Gastrocnemius medialis (tissue), 4 donors: ENCODE measurements at regions not wholly inside any gene's neighbourhood (a gene's known extent, or its start where the extent isn't known, plus 50 kb on each side); places are given as distances from the start of the nearest gene placed in this dataset.

ENCODE experiments used
- ATAC-seq, 2 donors: fragments of 150-250 bp; one replicate each; pipeline ENCODE4 v1.9.1; 2016
- DNase-seq, 2 donors: peaks; one replicate each; pipeline ENCODE4 v3.0.0-alpha.2; 2019
- H3K27ac ChIP-seq, 4 donors: fragments of 200-600 bp; sonication (generic); 1 replicate in 1 of 4; 2 replicates in 3 of 4; pipeline ENCODE4 v1.5.1; 2016 to 2018; ENCODE audit warnings: mild to moderate bottlenecking in 2 of 4, moderate library complexity in 1 of 4
- H3K27me3 ChIP-seq, 3 donors: fragments of 200-600 bp; sonication (generic) in 2 of 3; 1 replicate in 1 of 3; 2 replicates in 2 of 3; pipeline versions ENCODE4 v1.5.1 to v1.6.0; 2016 to 2019; ENCODE audit warnings: mild to moderate bottlenecking in 1 of 3, moderate library complexity in 1 of 3
- H3K36me3 ChIP-seq, 2 donors: fragments of 200-600 bp; sonication (generic) in 1 of 2; one replicate each; pipeline ENCODE4 v1.5.1; 2017 to 2018
- H3K4me1 ChIP-seq, 2 donors: fragments of 200-600 bp; sonication (generic) in 1 of 2; one replicate each; pipeline ENCODE4 v1.5.1; 2016 to 2017; ENCODE audit warnings: mild to moderate bottlenecking in 2 of 2
- H3K4me3 ChIP-seq, 4 donors: fragments of 200-600 bp; sonication (generic) in 3 of 4; 1 replicate in 1 of 4; 2 replicates in 3 of 4; pipeline ENCODE4 v1.5.1; 2016 to 2019; ENCODE audit warnings: mild to moderate bottlenecking in 2 of 4
- H3K9me3 ChIP-seq, 3 donors: fragments of 200-600 bp; sonication (generic) in 2 of 3; 1 replicate in 1 of 3; 2 replicates in 2 of 3; pipeline ENCODE4 v1.5.1; 2016 to 2019
- POLR2A ChIP-seq, 2 donors: fragments of 450-650 bp; IDR thresholded peaks; one replicate each; pipeline ENCODE4 v1.6.1; 2017; ENCODE audit warnings: antibody characterized with exemption in 2 of 2, mild to moderate bottlenecking in 2 of 2, moderate library complexity in 2 of 2
- in situ Hi-C, 4 donors: fragments of 200-750 bp; cut with MboI; loops; one replicate each; pipeline versions ENCODE4 v1.15.0 to v1.8.0; 2017; ENCODE audit warnings: low sequenced_read_pairs in 4 of 4
- intact Hi-C: fragments of 100-400 bp; cut with DNase I; formaldehyde crosslinking; loops from one replicate; pipeline ENCODE4 v1.15.1; 2023; ENCODE audit warnings: low total_unique reads
- TF ChIP-seq, protein P1 (sequence below), 5 experiments: fragments of 450-650 bp in 3 of 5; fragments of 200-600 bp in 2 of 5; sonication (generic) in 2 of 5; IDR thresholded peaks in 4 of 5; conservative IDR thresholded peaks in 1 of 5; 1 replicate in 4 of 5; 2 replicates in 1 of 5; pipeline ENCODE4 v1.5.1; 2016 to 2019; ENCODE audit warnings: antibody characterized with exemption in 5 of 5, mild to moderate bottlenecking in 3 of 5, moderate library complexity in 3 of 5

DNA sequence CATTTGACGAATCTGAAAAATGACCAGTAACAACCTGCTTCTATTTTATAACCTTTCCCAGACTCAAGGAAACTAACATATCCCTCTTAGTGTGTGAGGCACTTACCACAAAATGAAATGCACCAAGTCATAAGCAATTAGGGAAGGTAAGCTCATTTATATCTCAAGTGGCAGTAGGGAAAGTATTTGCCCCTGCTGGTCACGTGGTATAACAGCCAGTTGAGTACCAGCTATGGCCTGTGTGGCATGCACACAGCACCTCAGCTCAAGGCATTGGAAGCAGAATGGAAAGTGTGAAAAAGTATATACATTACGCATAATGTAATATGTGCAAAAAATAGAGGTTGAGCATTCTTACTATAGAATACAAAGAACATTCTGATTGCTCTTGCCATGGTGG is 178.3 kb upstream of the GYPA start:
- H3K4me3 ChIP-seq: no peak overlapping the region
- no peak overlapping the region for H3K27ac ChIP-seq
- no peaks in the 10 kb centered on the region for H3K36me3 ChIP-seq
- no peaks in the 10 kb centered on the region for H3K9me3 ChIP-seq
- TF ChIP-seq, protein P1, sequence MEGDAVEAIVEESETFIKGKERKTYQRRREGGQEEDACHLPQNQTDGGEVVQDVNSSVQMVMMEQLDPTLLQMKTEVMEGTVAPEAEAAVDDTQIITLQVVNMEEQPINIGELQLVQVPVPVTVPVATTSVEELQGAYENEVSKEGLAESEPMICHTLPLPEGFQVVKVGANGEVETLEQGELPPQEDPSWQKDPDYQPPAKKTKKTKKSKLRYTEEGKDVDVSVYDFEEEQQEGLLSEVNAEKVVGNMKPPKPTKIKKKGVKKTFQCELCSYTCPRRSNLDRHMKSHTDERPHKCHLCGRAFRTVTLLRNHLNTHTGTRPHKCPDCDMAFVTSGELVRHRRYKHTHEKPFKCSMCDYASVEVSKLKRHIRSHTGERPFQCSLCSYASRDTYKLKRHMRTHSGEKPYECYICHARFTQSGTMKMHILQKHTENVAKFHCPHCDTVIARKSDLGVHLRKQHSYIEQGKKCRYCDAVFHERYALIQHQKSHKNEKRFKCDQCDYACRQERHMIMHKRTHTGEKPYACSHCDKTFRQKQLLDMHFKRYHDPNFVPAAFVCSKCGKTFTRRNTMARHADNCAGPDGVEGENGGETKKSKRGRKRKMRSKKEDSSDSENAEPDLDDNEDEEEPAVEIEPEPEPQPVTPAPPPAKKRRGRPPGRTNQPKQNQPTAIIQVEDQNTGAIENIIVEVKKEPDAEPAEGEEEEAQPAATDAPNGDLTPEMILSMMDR (IDR thresholded peaks at IDR 0.05 in 4 of 5, conservative IDR thresholded peaks at IDR 0.05 in 1 of 5): no peak
- no peak for TF ChIP-seq POLR2A (IDR thresholded peaks at IDR 0.05)
- no peaks in the 10 kb centered on the region for H3K4me1 ChIP-seq
- DNase-seq (no peak), ATAC-seq (no peak)
- H3K27me3 ChIP-seq: no peaks in the 10 kb centered on the region
- in situ Hi-C loops: no loop called here
- intact Hi-C loops: no loop called here

DNA sequence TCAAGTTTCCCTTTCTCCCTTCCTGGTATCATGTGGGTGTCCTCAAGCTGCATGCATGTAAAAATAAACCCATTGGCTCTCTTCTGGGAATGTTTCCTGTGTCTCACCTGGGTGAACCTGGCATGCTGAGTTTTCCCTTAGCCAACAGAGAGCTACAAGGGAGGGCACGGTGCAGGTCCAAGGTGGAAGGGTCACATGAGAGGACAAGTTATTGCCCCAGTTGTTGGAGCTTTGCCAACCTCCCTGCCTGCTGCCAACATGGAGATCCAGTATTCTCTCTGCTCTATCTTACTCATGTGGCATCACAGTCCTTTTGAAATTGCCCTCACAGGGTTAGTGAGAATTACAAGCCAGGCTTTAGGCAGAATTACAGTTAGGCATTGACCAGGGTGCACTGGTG is 196.1 kb upstream of the GYPA start:
- Histone ChIP-seq H3K4me3 (no peak overlapping the region), H3K36me3 (no peaks in the 10 kb centered on the region), H3K4me1 (no peaks in the 10 kb centered on the region), H3K27ac (no peak overlapping the region), H3K9me3 (no peaks in the 10 kb centered on the region), H3K27me3 (no peaks in the 10 kb centered on the region)
- intact Hi-C loops: no loop called here
- in situ Hi-C loops: no loop called here
- TF ChIP-seq POLR2A (IDR thresholded peaks at IDR 0.05): no peak
- TF ChIP-seq, protein P1 (IDR thresholded peaks at IDR 0.05 in 4 of 5, conservative IDR thresholded peaks at IDR 0.05 in 1 of 5): no peak
- ATAC-seq (no peak), DNase-seq (no peak)

DNA sequence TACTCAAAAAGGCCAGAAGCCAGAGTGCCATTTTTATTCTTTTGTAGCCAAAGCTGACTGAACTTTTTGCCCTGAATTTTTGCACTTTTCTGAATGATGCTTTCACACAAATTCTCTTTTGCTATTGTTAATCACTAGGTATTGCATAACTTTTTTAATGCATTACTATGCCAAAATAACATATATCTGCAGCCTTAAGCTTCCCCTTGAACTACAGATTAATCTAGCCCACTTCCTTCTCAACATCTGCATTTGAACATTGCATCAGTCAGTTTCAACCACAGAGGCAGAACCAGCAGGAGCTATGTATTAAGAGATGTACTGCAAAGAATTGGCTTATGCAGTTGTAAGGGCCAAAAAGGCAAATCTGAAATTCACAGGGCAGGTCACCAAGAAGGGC is 197.6 kb upstream of the GYPA start:
- no peak for TF ChIP-seq POLR2A (IDR thresholded peaks at IDR 0.05)
- TF ChIP-seq, protein P1 (IDR thresholded peaks at IDR 0.05 in 4 of 5, conservative IDR thresholded peaks at IDR 0.05 in 1 of 5): no peak
- intact Hi-C loops (no loop called here), in situ Hi-C loops (no loop called here)
- H3K4me3 ChIP-seq: no peak overlapping the region
- H3K27me3 ChIP-seq: no peaks in the 10 kb centered on the region
- no peaks in the 10 kb centered on the region for H3K4me1 ChIP-seq
- no peaks in the 10 kb centered on the region for H3K36me3 ChIP-seq
- no peaks in the 10 kb centered on the region for H3K9me3 ChIP-seq
- no peak for DNase-seq
- no peak for ATAC-seq
- H3K27ac ChIP-seq: no peak overlapping the region

DNA sequence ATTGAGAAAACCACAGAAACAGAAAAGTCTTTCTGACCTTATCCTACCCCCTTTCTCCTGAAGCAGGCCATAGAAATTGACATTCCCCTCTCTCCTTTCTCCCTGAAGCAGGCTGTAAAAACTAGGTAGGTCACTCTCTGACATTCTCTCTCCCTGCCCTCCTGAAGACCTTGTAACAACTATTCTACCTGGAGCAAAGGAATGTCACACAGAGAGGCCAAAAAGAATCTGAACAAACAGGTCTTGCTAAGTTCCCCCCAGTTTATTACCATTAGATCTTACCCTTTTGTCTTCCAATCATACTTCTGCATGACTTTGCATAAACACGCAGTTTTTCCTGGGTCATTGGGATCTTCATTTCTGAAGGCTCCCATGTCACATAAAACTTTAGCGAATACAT is 198.3 kb upstream of the GYPA start:
- intact Hi-C loops (no loop called here), in situ Hi-C loops (no loop called here)
- H3K4me1 ChIP-seq: no peaks in the 10 kb centered on the region

DNA sequence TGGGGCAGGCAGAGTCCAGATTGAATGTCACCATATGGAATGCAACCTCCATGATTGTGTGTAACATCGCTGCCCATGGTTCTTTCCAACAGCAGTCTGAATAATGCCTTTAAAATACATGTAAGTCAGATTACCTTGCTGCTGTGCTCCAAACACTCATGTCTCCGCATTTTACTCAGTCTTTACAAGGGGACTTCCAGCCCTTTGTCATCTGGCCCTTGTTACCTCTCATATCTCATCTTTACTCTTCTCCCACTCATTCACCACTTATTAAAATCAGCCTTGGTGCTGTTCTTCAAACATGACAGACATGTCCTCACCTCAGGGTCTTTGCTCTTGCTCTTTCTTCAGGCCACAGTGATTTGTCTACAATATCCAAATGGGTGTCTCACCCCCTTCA is 200.4 kb upstream of the GYPA start:
- no peak overlapping the region for H3K27ac ChIP-seq
- H3K9me3 ChIP-seq: no peaks in the 10 kb centered on the region
- in situ Hi-C loops (no loop called here), intact Hi-C loops (no loop called here)
- no peaks in the 10 kb centered on the region for H3K27me3 ChIP-seq
- H3K4me3 ChIP-seq: no peak overlapping the region
- no peak for DNase-seq
- no peaks in the 10 kb centered on the region for H3K4me1 ChIP-seq
- no peaks in the 10 kb centered on the region for H3K36me3 ChIP-seq
- no peak for TF ChIP-seq POLR2A (IDR thresholded peaks at IDR 0.05)
- TF ChIP-seq, protein P1 (IDR thresholded peaks at IDR 0.05 in 4 of 5, conservative IDR thresholded peaks at IDR 0.05 in 1 of 5): no peak
- ATAC-seq: no peak

More for the DNA sequence above, 198.3 kb upstream of the GYPA start:
- ATAC-seq: no peak
- no peaks in the 10 kb centered on the region for H3K9me3 ChIP-seq
- DNase-seq: no peak
- H3K36me3 ChIP-seq: no peaks in the 10 kb centered on the region
- no peaks in the 10 kb centered on the region for H3K27me3 ChIP-seq
- no peak overlapping the region for H3K27ac ChIP-seq
- no peak overlapping the region for H3K4me3 ChIP-seq
- no peak for TF ChIP-seq POLR2A (IDR thresholded peaks at IDR 0.05)
- TF ChIP-seq, protein P1 (IDR thresholded peaks at IDR 0.05 in 4 of 5, conservative IDR thresholded peaks at IDR 0.05 in 1 of 5): no peak
